Spinal cord (tissue), 9 donors: ENCODE measurements at regions not wholly inside any gene's neighbourhood (a gene's known extent, or its start where the extent isn't known, plus 50 kb on each side); places are given as distances from the start of the nearest gene placed in this dataset.
A peak's percentile ranks its signal among the peaks of the same experiment; 100 is the strongest.

Experiments
- DNase-seq, 6 donors: peaks; one replicate each; pipeline versions ENCODE4 v3.0.0 to v3.0.0-alpha.2; 2013 to 2015; ENCODE audit warnings: low spot score in 6 of 6, low read depth in 4 of 6
- H3K27ac ChIP-seq: one replicate; pipeline ENCODE4 v1.5.1; 2013; ENCODE audit warnings: low read depth, low read length, control low read depth
- H3K27me3 ChIP-seq: one replicate; pipeline ENCODE4 v1.6.1; 2013; ENCODE audit warnings: low read length; ENCODE audit not compliant: control insufficient read depth, insufficient read depth
- H3K36me3 ChIP-seq: one replicate; pipeline ENCODE4 v1.6.1; 2013; ENCODE audit warnings: low read length; ENCODE audit not compliant: control insufficient read depth, insufficient read depth
- H3K4me1 ChIP-seq: one replicate; pipeline ENCODE4 v1.6.1; 2013; ENCODE audit warnings: low read length; ENCODE audit not compliant: control insufficient read depth, insufficient read depth
- H3K4me3 ChIP-seq: one replicate; pipeline ENCODE4 v1.5.1; 2013; ENCODE audit warnings: low read depth, low read length, control low read depth
- H3K9me3 ChIP-seq: one replicate; pipeline ENCODE4 v1.6.1; 2013; ENCODE audit warnings: low read length; ENCODE audit not compliant: control insufficient read depth, insufficient read depth
- WGBS: methylation state at CpG from one replicate; pipeline ENCODE4 v1.1.5; 2013; ENCODE audit warnings: missing lambda C conversion rate; ENCODE audit not compliant: insufficient coverage; 5-methylcytosine and 5-hydroxymethylcytosine counted together
- donor health status: healthy.

- H3K36me3 ChIP-seq: no peaks in the 10 kb centered on the region
- H3K4me1 ChIP-seq: peaks cover 3% of the 10 kb centered on the region
- no peaks in the 10 kb centered on the region for H3K9me3 ChIP-seq
- DNase-seq: no peak
- H3K4me3 ChIP-seq: no peak overlapping the region
- H3K27ac ChIP-seq: no peak overlapping the region
- no peaks in the 10 kb centered on the region for H3K27me3 ChIP-seq
- WGBS: 87% methylated on average over 4 of the region's 8 CpGs
Measured at GRCh38 chr12:95408201-95408600, 65.8 kb upstream of the METAP2 start.

GRCh38 chr12:95411057-95411456, 62.9 kb upstream of the METAP2 start:
- 31% methylated on average over 2 of the region's 3 CpGs for WGBS
- Histone ChIP-seq H3K4me3 (no peak overlapping the region), H3K27ac (no peak overlapping the region), H3K9me3 (no peaks in the 10 kb centered on the region), H3K27me3 (no peaks in the 10 kb centered on the region), H3K36me3 (no peaks in the 10 kb centered on the region), H3K4me1 (peaks cover 3% of the 10 kb centered on the region)
- peak in 2 of 6 donors; percentile 33 to 54 for DNase-seq

- Histone ChIP-seq H3K4me3 (no peak overlapping the region), H3K9me3 (no peaks in the 10 kb centered on the region), H3K36me3 (no peaks in the 10 kb centered on the region), H3K27ac (no peak overlapping the region), H3K27me3 (no peaks in the 10 kb centered on the region), H3K4me1 (peaks cover 3% of the 10 kb centered on the region)
- peak in 1 of 6 donors; percentile 11 for DNase-seq
- 19% methylated on average over 3 of the region's 3 CpGs for WGBS
Measured at GRCh38 chr12:95411466-95411865, 62.5 kb upstream of the METAP2 start.

- Histone ChIP-seq H3K27ac (no peak overlapping the region), H3K4me3 (no peak overlapping the region), H3K36me3 (no peaks in the 10 kb centered on the region), H3K4me1 (peaks cover 3% of the 10 kb centered on the region), H3K9me3 (no peaks in the 10 kb centered on the region), H3K27me3 (no peaks in the 10 kb centered on the region)
- WGBS: 100% methylated on average over 1 of the region's 4 CpGs
- DNase-seq: peak in 2 of 6 donors; percentile 7 to 39
Measured at GRCh38 chr12:95412482-95413311, 61.3 kb upstream of the METAP2 start.

GRCh38 chr12:95413576-95413975, 60.4 kb upstream of the METAP2 start:
- 100% methylated on average over 1 of the region's 3 CpGs for WGBS
- no peaks in the 10 kb centered on the region for H3K27me3 ChIP-seq
- H3K4me3 ChIP-seq: no peak overlapping the region
- no peaks in the 10 kb centered on the region for H3K9me3 ChIP-seq
- H3K27ac ChIP-seq: no peak overlapping the region
- no peak for DNase-seq
- no peaks in the 10 kb centered on the region for H3K36me3 ChIP-seq
- peaks cover 3% of the 10 kb centered on the region for H3K4me1 ChIP-seq

- Histone ChIP-seq H3K9me3 (no peaks in the 10 kb centered on the region), H3K36me3 (no peaks in the 10 kb centered on the region), H3K4me1 (peaks cover 3% of the 10 kb centered on the region), H3K27ac (no peak overlapping the region), H3K27me3 (no peaks in the 10 kb centered on the region), H3K4me3 (no peak overlapping the region)
- no peak for DNase-seq
- WGBS: no CpG with 5 or more reads among the region's 1 CpG
Measured at GRCh38 chr12:95415451-95415850, 58.5 kb upstream of the METAP2 start.

- Histone ChIP-seq H3K4me3 (no peak overlapping the region), H3K27ac (no peak overlapping the region), H3K27me3 (no peaks in the 10 kb centered on the region), H3K36me3 (no peaks in the 10 kb centered on the region), H3K4me1 (peaks cover 3% of the 10 kb centered on the region), H3K9me3 (no peaks in the 10 kb centered on the region)
- WGBS: 59% methylated on average over 3 of the region's 5 CpGs
- DNase-seq: no peak
Measured at GRCh38 chr12:95416111-95416636, 57.8 kb upstream of the METAP2 start.

GRCh38 chr12:95417372-95417771, 56.6 kb upstream of the METAP2 start:
- Histone ChIP-seq H3K27ac (no peak overlapping the region), H3K9me3 (no peaks in the 10 kb centered on the region), H3K36me3 (no peaks in the 10 kb centered on the region), H3K4me3 (no peak overlapping the region), H3K4me1 (no peaks in the 10 kb centered on the region), H3K27me3 (no peaks in the 10 kb centered on the region)
- DNase-seq: no peak
- WGBS: no CpG with 5 or more reads among the region's 2 CpGs

- Histone ChIP-seq H3K36me3 (no peaks in the 10 kb centered on the region), H3K4me1 (no peaks in the 10 kb centered on the region), H3K27ac (no peak overlapping the region), H3K4me3 (no peak overlapping the region), H3K9me3 (no peaks in the 10 kb centered on the region), H3K27me3 (no peaks in the 10 kb centered on the region)
- DNase-seq: no peak
- no CpG with 5 or more reads among the region's 2 CpGs for WGBS
Measured at GRCh38 chr12:95418142-95418541, 55.8 kb upstream of the METAP2 start.
